ENCODE measurements at regions not wholly inside any gene's neighbourhood (a gene's known extent, or its start where the extent isn't known, plus 50 kb on each side); places are given as distances from the start of the nearest gene placed in this dataset.

GRCh38 chr3:188956839-188957489 lies 214.8 kb upstream of the TPRG1 start:
- TF ChIP-seq CTCF (IDR thresholded peaks at IDR 0.05) (peak; percentile 70 to 89 (median 80)), POLR2A (IDR thresholded peaks at IDR 0.05) (no peak)
- intact Hi-C loops (cut with DNase I) = loop anchor here (2.0 to 10.0 kb wide), 13 partner anchors 188 to 1216 kb away; partner anchors contain the start of gene LPP (in 1 of the 10)
- WGBS, 4 donors = 33 to 37% (median 36%) methylated on average over 8 of the region's 8 CpGs
- Histone ChIP-seq H3K9me3 (no peaks in the 10 kb centered on the region), H3K4me1 (peaks cover 0 to 30% (median 2%) of the 10 kb centered on the region in 12 donors), H3K36me3 (no peaks in the 10 kb centered on the region), H3K27me3 (no peaks in the 10 kb centered on the region), H3K27ac (peak overlapping the region in 9 of 12 donors; percentile 1 to 62 (median 33)), H3K4me3 (no peak overlapping the region)
- ATAC-seq (peak in 2 of 4 donors; percentile 41 to 46), DNase-seq (no peak)

GRCh38 chr3:188959013-188959412 lies 212.8 kb upstream of the TPRG1 start:
- no peak for DNase-seq
- Histone ChIP-seq H3K27me3 (no peaks in the 10 kb centered on the region), H3K9me3 (no peaks in the 10 kb centered on the region), H3K4me3 (no peak overlapping the region), H3K27ac (no peak overlapping the region), H3K4me1 (peaks cover 0 to 41% (median 11%) of the 10 kb centered on the region in 12 donors), H3K36me3 (no peaks in the 10 kb centered on the region)
- 90 to 93% (median 92%) methylated on average over 1 of the region's 1 CpG for WGBS, 4 donors
- intact Hi-C loops (cut with DNase I) = loop anchor here in 9 of 10 donors (5.0 to 10.0 kb wide), 12 partner anchors 186 to 1217 kb away; partner anchors contain the start of gene LPP (in 1 of the 9)
- TF ChIP-seq POLR2A (IDR thresholded peaks at IDR 0.05) (no peak), CTCF (IDR thresholded peaks at IDR 0.05) (no peak)
- ATAC-seq = no peak

- intact Hi-C loops (cut with DNase I) = loop anchor here in 1 of 10 donors (5.0 kb wide), 1 partner anchor 185 kb away; no protein-coding TSS in a partner anchor
- ATAC-seq = peak in 1 of 4 donors; percentile 31
- 70 to 78% (median 72%) methylated on average over 13 of the region's 13 CpGs for WGBS, 4 donors
These were observed 209.2 kb upstream of the TPRG1 start for GRCh38 chr3:188962253-188963247.

More at GRCh38 chr3:188962253-188963247, 209.2 kb upstream of the TPRG1 start:
- no peak for TF ChIP-seq POLR2A (IDR thresholded peaks at IDR 0.05)
- TF ChIP-seq CTCF (IDR thresholded peaks at IDR 0.05) = no peak
- DNase-seq = no peak
- H3K27me3 ChIP-seq = no peaks in the 10 kb centered on the region
- H3K36me3 ChIP-seq = no peaks in the 10 kb centered on the region
- H3K4me3 ChIP-seq = no peak overlapping the region
- peaks cover 0 to 16% (median 6%) of the 10 kb centered on the region in 12 donors for H3K4me1 ChIP-seq
- H3K9me3 ChIP-seq = no peaks in the 10 kb centered on the region
- no peak overlapping the region for H3K27ac ChIP-seq
